AG10803 (cell line): ENCODE measurements at regions not wholly inside any gene's neighbourhood (a gene's known extent, or its start where the extent isn't known, plus 50 kb on each side); places are given as distances from the start of the nearest gene placed in this dataset.

ENCODE experiments used
- DNase-seq: peaks from one replicate; pipeline ENCODE4 v3.0.0; 2010; ENCODE audit warnings: low read depth
- H3K4me3 ChIP-seq: 2 replicates; pipeline ENCODE4 v1.5.1; 2011; ENCODE audit warnings: mild to moderate bottlenecking, low read length, control low read depth
- TF ChIP-seq, protein P1 (sequence below): conservative IDR thresholded peaks from 2 replicates; pipeline ENCODE4 v1.5.1; 2011; ENCODE audit warnings: mild to moderate bottlenecking, low read length, control low read depth, inconsistent platforms

GRCh38 chr12:89821896-89822295 is 113.3 kb upstream of the ATP2B1 start:
- no peak for DNase-seq
- TF ChIP-seq, protein P1, sequence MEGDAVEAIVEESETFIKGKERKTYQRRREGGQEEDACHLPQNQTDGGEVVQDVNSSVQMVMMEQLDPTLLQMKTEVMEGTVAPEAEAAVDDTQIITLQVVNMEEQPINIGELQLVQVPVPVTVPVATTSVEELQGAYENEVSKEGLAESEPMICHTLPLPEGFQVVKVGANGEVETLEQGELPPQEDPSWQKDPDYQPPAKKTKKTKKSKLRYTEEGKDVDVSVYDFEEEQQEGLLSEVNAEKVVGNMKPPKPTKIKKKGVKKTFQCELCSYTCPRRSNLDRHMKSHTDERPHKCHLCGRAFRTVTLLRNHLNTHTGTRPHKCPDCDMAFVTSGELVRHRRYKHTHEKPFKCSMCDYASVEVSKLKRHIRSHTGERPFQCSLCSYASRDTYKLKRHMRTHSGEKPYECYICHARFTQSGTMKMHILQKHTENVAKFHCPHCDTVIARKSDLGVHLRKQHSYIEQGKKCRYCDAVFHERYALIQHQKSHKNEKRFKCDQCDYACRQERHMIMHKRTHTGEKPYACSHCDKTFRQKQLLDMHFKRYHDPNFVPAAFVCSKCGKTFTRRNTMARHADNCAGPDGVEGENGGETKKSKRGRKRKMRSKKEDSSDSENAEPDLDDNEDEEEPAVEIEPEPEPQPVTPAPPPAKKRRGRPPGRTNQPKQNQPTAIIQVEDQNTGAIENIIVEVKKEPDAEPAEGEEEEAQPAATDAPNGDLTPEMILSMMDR, result no peak
- H3K4me3 ChIP-seq, result no peak overlapping the region

DNA sequence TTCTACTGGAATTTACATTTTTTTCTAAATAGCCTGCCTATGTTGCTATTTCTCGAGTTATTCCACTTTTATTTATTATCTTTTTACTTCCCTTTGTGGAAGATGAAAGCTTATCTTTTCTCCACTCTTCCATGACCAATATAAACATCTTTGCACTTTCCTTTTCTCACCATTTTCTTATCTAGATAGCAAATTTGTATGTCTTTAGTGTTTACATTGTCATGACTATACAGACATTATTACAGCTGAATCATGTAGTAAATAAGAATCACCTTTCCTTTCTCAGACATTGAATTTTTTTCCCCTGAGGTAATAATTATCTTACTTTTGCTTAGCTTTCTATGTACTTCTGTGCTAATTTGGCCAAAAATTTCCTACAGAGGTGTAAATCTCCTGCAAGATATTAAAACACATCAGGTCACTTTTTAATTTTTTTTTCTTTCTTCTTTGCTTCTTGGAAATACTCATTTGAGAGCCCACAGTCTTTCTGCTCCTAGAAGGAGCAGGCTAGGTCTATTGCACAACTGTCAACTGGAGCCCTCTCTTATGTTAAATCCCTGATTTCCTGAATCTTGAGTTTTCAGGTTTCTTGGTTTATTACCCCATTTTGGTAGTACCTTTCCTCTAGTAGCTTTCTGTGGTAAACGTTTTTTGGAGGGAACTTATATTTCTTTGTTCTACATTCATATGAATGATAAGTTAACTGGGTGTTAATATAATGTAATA is 109.0 kb upstream of the ATP2B1 start:
- no peak overlapping the region for H3K4me3 ChIP-seq
- DNase-seq, result no peak
- TF ChIP-seq, protein P1, result no peak

DNA sequence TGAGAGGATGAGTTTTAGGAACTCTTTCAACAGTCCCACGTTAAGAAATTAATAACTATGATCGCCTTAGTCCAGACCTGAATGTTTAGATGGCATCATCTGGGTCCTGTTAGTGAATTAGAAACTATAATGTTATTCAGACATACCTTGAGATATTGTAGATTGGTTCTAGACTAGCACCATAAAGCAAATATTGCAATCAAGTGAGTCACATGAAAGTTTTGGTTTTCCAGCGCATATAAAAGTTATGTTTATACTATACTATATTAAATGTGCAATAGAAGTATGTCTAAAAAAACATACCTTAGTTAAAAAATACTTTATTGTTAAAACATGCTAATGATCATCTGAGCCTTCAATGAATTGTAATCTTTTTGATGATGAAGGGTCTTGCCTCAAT is 106.6 kb upstream of the ATP2B1 start:
- no peak overlapping the region for H3K4me3 ChIP-seq
- TF ChIP-seq, protein P1, result no peak
- DNase-seq, result no peak

DNA sequence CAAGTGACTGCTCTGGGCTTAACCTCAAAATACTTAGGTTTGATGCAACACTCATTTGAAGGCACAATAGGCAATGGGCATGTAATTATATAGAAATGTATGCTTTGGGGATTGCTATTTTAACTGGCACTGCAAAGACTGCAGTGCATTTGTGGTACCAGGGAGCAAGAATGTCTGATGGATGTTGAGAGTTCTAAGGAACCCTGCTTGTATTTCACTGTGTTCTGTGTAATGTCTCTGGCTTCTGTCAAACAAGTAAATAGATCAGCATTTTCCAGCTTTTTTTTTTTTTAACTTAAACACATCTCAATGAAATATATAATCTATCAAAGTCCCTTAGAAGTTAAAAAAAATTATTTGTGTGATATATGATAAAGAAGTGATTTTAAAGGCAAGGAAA is 94.8 kb upstream of the ATP2B1 start:
- no peak overlapping the region for H3K4me3 ChIP-seq
- TF ChIP-seq, protein P1, result no peak
- no peak for DNase-seq

DNA sequence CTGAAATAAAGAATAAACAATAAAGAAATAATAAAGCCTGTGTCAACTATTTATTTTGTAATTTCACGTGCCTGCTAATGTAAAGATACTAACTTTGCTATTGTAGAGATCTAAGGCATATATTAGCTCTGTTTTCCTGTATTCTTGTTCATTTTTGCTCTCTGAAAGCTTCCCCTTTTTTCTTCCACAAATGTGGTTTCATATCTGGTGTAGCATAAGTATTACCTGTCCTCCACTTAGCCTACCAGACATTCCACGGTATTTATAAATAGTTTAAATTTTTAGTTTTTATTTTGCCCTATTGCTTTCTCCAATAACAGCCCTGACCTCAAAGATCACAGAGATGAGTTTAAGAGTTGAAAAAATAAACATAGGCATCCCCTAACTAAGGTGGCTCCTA is 92.6 kb upstream of the ATP2B1 start:
- TF ChIP-seq, protein P1, result no peak
- H3K4me3 ChIP-seq, result no peak overlapping the region
- no peak for DNase-seq

GRCh38 chr12:89800435-89800834 is 91.8 kb upstream of the ATP2B1 start:
- no peak for DNase-seq
- H3K4me3 ChIP-seq, result no peak overlapping the region
- TF ChIP-seq, protein P1, result no peak

DNA sequence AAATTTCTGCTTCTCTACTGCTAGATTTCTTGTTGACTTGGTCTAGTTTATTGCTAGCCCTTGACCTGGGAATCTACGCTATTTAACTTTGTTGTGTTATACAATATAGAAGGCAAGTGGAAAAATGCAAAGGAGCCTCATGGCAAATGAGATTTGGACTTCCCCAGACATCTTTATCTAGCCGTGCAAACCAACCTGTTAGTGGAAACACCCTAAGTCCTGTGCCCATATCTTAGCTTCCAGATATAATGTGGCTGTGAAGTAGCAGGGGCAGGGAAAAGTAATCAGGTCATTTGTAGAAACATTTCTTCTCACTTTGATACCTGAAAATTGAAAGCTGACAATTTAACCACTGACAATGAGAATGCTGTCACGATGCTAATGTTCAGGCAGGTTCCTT is 90.7 kb upstream of the ATP2B1 start:
- TF ChIP-seq, protein P1, result no peak
- no peak overlapping the region for H3K4me3 ChIP-seq
- no peak for DNase-seq
